SK-N-SH (cell line): ENCODE measurements at regions not wholly inside any gene's neighbourhood (a gene's known extent, or its start where the extent isn't known, plus 50 kb on each side); places are given as distances from the start of the nearest gene placed in this dataset.
A peak's percentile ranks its signal among the peaks of the same experiment; 100 is the strongest.

Experiments
- CTCF ChIA-PET: fragments of 300-600, 350-600 bp; formaldehyde crosslinking; extraction: SDS; loops from one replicate; lab custom pipeline; 2021; lab: Yijun Ruan, JAX
- POLR2A ChIA-PET: fragments of 350-600 bp; sonication (Branson Sonifier 250); formaldehyde crosslinking; extraction: SDS; loops from one replicate; lab custom pipeline; 2020; ENCODE audit warnings: antibody characterized with exemption, inconsistent platforms; lab: Yijun Ruan, JAX
- DNase-seq: peaks from one replicate; pipeline ENCODE4 v3.0.0; 2012
- H2AFZ ChIP-seq: fragments of 200-600 bp; sonication (generic); 2 replicates; pipeline ENCODE4 v1.8.1; 2016; ENCODE audit warnings: antibody characterized with exemption, mild to moderate bottlenecking, low read depth
- H3F3A ChIP-seq: fragments of 200-600 bp; sonication (generic); replicated peaks from 2 replicates; pipeline ENCODE3; 2016; ENCODE audit warnings: antibody characterized with exemption, mild to moderate bottlenecking; ENCODE audit not compliant: insufficient read depth
- H3K27ac ChIP-seq, 2 experiments: fragments of 200-500 bp in 1 of 2; fragments of 200-600 bp in 1 of 2; sonication (Bioruptor generic) in 1 of 2; sonication (generic), shearing (Covaris generic) in 1 of 2; 2 replicates each; pipeline versions ENCODE4 v1.5.1 to v1.6.1; 2014 to 2016; ENCODE audit warnings: low read depth in 2 of 2, inconsistent platforms in 1 of 2, low read length in 1 of 2, mild to moderate bottlenecking in 1 of 2, mixed read lengths in 1 of 2
- H3K27me3 ChIP-seq: fragments of 200-600 bp; sonication (generic), shearing (Covaris generic); 2 replicates; pipeline ENCODE4 v1.6.1; 2016; ENCODE audit warnings: mixed run types; ENCODE audit not compliant: insufficient read depth
- H3K36me3 ChIP-seq, 2 experiments: fragments of 200-500 bp in 1 of 2; fragments of 200-600 bp in 1 of 2; sonication (Bioruptor generic) in 1 of 2; sonication (generic) in 1 of 2; replicated peaks in 1 of 2; 2 replicates each; pipeline versions ENCODE3 to v1.5.1; 2014 to 2016; ENCODE audit warnings: low read length in 1 of 2, mild to moderate bottlenecking in 1 of 2; ENCODE audit not compliant: insufficient read depth in 2 of 2, control insufficient read depth in 1 of 2
- H3K4me1 ChIP-seq, 2 experiments: fragments of 200-500 bp in 1 of 2; fragments of 200-600 bp in 1 of 2; sonication (Bioruptor generic) in 1 of 2; sonication (generic), shearing (Covaris generic) in 1 of 2; 2 replicates each; pipeline versions ENCODE4 v1.5.1 to v1.6.1; 2014 to 2016; ENCODE audit warnings: low read depth in 1 of 2, low read length in 1 of 2, mixed run types in 1 of 2; ENCODE audit not compliant: insufficient read depth in 2 of 2, control insufficient read depth in 1 of 2
- H3K4me2 ChIP-seq: fragments of 200-600 bp; sonication (generic), shearing (Covaris generic); 2 replicates; pipeline ENCODE4 v1.6.1; 2017; ENCODE audit warnings: mixed run types
- H3K4me3 ChIP-seq, 2 experiments: fragments of 200-500 bp in 1 of 2; fragments of 200-600 bp in 1 of 2; sonication (Bioruptor generic) in 1 of 2; sonication (generic), shearing (Covaris generic) in 1 of 2; 2 replicates each; pipeline versions ENCODE4 v1.5.1 to v1.8.1; 2014 to 2016; ENCODE audit warnings: low read depth in 2 of 2, inconsistent platforms in 1 of 2, low read length in 1 of 2, mild to moderate bottlenecking in 1 of 2, mixed read lengths in 1 of 2, moderate library complexity in 1 of 2
- H3K79me2 ChIP-seq: fragments of 200-600 bp; sonication (generic); 2 replicates; pipeline ENCODE4 v1.8.1; 2017; ENCODE audit warnings: mild to moderate bottlenecking; ENCODE audit not compliant: insufficient read depth
- H3K9ac ChIP-seq: fragments of 200-600 bp; sonication (generic); 2 replicates; pipeline ENCODE4 v1.6.1; 2017; ENCODE audit warnings: mixed run types
- H3K9me2 ChIP-seq: fragments of 200-600 bp; sonication (generic); 2 replicates; pipeline ENCODE4 v1.6.1; 2017; ENCODE audit warnings: mixed run types
- H3K9me3 ChIP-seq: fragments of 200-600 bp; sonication (generic); 2 replicates; pipeline ENCODE4 v1.6.1; 2017; ENCODE audit warnings: mixed run types, mild to moderate bottlenecking, moderate library complexity
- H4K20me1 ChIP-seq: fragments of 200-600 bp; sonication (generic); 2 replicates; pipeline ENCODE4 v1.6.1; 2017; ENCODE audit warnings: mild to moderate bottlenecking, mixed run types; ENCODE audit not compliant: insufficient read depth
- ELF1 ChIP-seq: IDR thresholded peaks from 2 replicates; pipeline ENCODE4 v1.4.0; 2012
- FOXJ3 ChIP-seq: sonication (generic); formaldehyde crosslinking; IDR thresholded peaks from 2 replicates; pipeline ENCODE4 v1.5.1; 2020; ENCODE audit warnings: mild to moderate bottlenecking, missing genetic modification reagents
- GABPA ChIP-seq: IDR thresholded peaks from 2 replicates; pipeline ENCODE4 v1.4.0; 2012; ENCODE audit warnings: low read depth, mild to moderate bottlenecking
- GATA2 ChIP-seq: sonication (generic); formaldehyde crosslinking; IDR thresholded peaks from 2 replicates; pipeline ENCODE4 v1.5.0; 2020; ENCODE audit warnings: mild to moderate bottlenecking, missing genetic modification reagents
- MAX ChIP-seq: IDR thresholded peaks from 2 replicates; pipeline ENCODE4 v1.4.0; 2012; ENCODE audit warnings: low read depth
- MEF2A ChIP-seq: IDR thresholded peaks from 2 replicates; pipeline ENCODE4 v1.4.0; 2012; ENCODE audit warnings: low read depth, borderline replicate concordance
- NFIC ChIP-seq: IDR thresholded peaks from 2 replicates; pipeline ENCODE4 v1.4.0; 2012; ENCODE audit warnings: borderline replicate concordance
- NRF1 ChIP-seq: IDR thresholded peaks from 2 replicates; pipeline ENCODE4 v1.6.1; 2012; ENCODE audit warnings: low read depth, mild to moderate bottlenecking, low read length
- PBX3 ChIP-seq: IDR thresholded peaks from 2 replicates; pipeline ENCODE4; 2012
- POLR2AphosphoS5 ChIP-seq: IDR thresholded peaks from 2 replicates; pipeline ENCODE4 v1.6.1; 2012; ENCODE audit warnings: low read depth, low read length
- RAD21 ChIP-seq: IDR thresholded peaks from 2 replicates; pipeline ENCODE4 v1.6.1; 2012; ENCODE audit warnings: mild to moderate bottlenecking, low read length
- RCOR1 ChIP-seq: fragments of 150-350 bp; IDR thresholded peaks from 2 replicates; pipeline ENCODE4 v1.6.1; 2017; ENCODE audit warnings: antibody characterized with exemption, low read length
- RFX5 ChIP-seq: IDR thresholded peaks from 2 replicates; pipeline ENCODE4 v1.6.1; 2012; ENCODE audit warnings: mild to moderate bottlenecking, improper control_type of control experiment, low read length
- RXRA ChIP-seq: IDR thresholded peaks from 2 replicates; pipeline ENCODE4 v1.4.0; 2012; ENCODE audit warnings: low read depth, mild to moderate bottlenecking, borderline replicate concordance
- SIN3A ChIP-seq: IDR thresholded peaks from 2 replicates; pipeline ENCODE4 v1.6.1; 2012; ENCODE audit warnings: low read depth, mild to moderate bottlenecking, low read length, moderate library complexity, borderline replicate concordance
- SMC3 ChIP-seq: IDR thresholded peaks from 2 replicates; pipeline ENCODE4 v1.6.1; 2012; ENCODE audit warnings: low read depth, low read length, improper control_type of control experiment
- TAF1 ChIP-seq: IDR thresholded peaks from 2 replicates; pipeline ENCODE4 v1.6.1; 2012; ENCODE audit warnings: low read depth, mild to moderate bottlenecking, low read length, moderate library complexity, borderline replicate concordance
- TCF12 ChIP-seq: IDR thresholded peaks from 2 replicates; pipeline ENCODE4 v1.4.0; 2012
- YY1 ChIP-seq: IDR thresholded peaks from 2 replicates; pipeline ENCODE4 v1.4.0; 2012; ENCODE audit warnings: low read depth, mild to moderate bottlenecking
- WGBS: methylation state at CpG from one replicate; pipeline ENCODE4 v1.1.6; 2017; ENCODE audit warnings: low lambda C conversion rate; 5-methylcytosine and 5-hydroxymethylcytosine counted together

DNA sequence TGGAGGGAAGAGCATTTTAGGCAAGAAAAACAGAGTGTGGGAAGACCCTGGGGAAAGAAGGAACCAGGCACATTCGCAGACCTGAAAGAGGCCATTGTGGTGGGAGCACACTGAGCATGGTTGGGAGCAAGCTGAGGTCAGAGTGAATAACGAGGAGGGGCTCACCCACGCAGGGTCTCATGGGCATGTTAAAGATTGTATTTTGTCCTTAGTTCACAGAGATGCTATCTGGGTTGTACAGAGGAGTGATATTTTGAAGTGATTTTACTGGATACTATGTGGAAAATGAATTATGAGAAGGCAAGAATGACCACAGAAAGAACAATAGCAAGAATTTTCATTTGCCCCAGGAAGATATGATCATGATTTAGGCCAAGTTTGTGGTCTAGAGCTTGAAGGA is 578.3 kb upstream of the NR5A2 start:
- 0 out of 2 replicates have a peak, but pooled peaks have one; percentile 24 for TF ChIP-seq TCF12
- TF ChIP-seq PBX3: peak; percentile 39; the same call in 1 of the 2 replicates
- no peak for TF ChIP-seq SIN3A
- no peak overlapping the region for H2AFZ ChIP-seq
- no peaks in the 10 kb centered on the region; a peak in 1 of 4 replicates for H3K4me1 ChIP-seq
- no peaks in the 10 kb centered on the region for H3K27me3 ChIP-seq
- ChIA-PET POLR2A (no interaction called here), CTCF (no interaction called here)
- no peaks in the 10 kb centered on the region for H3K36me3 ChIP-seq
- DNase-seq: no peak
- WGBS: 54% methylated on average over 3 of the region's 3 CpGs
- H3K9me3 ChIP-seq: no peaks in the 10 kb centered on the region
- H3K27ac ChIP-seq: peak overlapping the region in 1 of 2 experiments; percentile 54; a peak in 1 of 4 replicates
- no peak overlapping the region for H3K4me3 ChIP-seq
- H3K9me2 ChIP-seq: no peaks in the 10 kb centered on the region
- H3F3A ChIP-seq: no peaks in the 10 kb centered on the region
- H4K20me1 ChIP-seq: no peaks in the 10 kb centered on the region
- H3K79me2 ChIP-seq: no peaks in the 10 kb centered on the region
- no peak overlapping the region for H3K9ac ChIP-seq
- H3K4me2 ChIP-seq: no peak overlapping the region

DNA sequence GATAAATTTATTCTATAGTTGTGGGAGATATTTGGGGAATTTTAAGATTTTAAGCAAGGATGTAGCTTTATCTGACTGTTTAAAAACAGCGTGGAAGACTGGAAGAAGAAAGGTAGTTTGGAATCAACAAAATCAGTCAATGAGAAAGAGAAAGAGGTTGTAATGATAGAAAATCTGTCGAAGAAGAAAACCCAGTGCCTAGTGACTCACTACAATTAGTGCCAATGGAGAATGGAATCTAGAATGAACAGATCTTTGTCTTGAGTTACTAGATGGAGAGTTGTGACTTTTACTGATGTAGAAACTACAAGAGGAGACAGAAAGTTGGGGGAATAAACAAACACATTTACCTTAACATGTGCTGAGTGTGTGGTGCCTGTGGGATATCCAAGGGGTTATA is 577.8 kb upstream of the NR5A2 start:
- ChIA-PET POLR2A (no interaction called here), CTCF (interaction anchor here (1.1 kb wide), 1 partner anchor 13 kb away, joined by 3 read pairs; no protein-coding TSS in a partner anchor)
- no peaks in the 10 kb centered on the region for H3K9me2 ChIP-seq
- no peaks in the 10 kb centered on the region for H3K9me3 ChIP-seq
- H3K27ac ChIP-seq: peak overlapping the region in 1 of 2 experiments; percentile 54; a peak in 1 of 4 replicates
- TF ChIP-seq ELF1: no peak
- no peak for TF ChIP-seq POLR2AphosphoS5
- TF ChIP-seq YY1: no peak
- TF ChIP-seq GABPA: no peak
- no peak for TF ChIP-seq SIN3A
- TF ChIP-seq MAX: no peak
- no peak for TF ChIP-seq RXRA
- no peak for TF ChIP-seq RCOR1
- TF ChIP-seq TCF12: no peak
- TF ChIP-seq MEF2A: no peak
- TF ChIP-seq NRF1: no peak
- H3K4me3 ChIP-seq: no peak overlapping the region
- H3K4me1 ChIP-seq: no peaks in the 10 kb centered on the region; a peak in 1 of 4 replicates
- no peaks in the 10 kb centered on the region for H3K36me3 ChIP-seq
- H3K79me2 ChIP-seq: no peaks in the 10 kb centered on the region
- no peaks in the 10 kb centered on the region for H3F3A ChIP-seq
- DNase-seq: no peak
- no peak overlapping the region for H3K4me2 ChIP-seq
- no peak overlapping the region for H2AFZ ChIP-seq
- 14% methylated on average over 2 of the region's 2 CpGs for WGBS
- no peak overlapping the region for H3K9ac ChIP-seq
- no peaks in the 10 kb centered on the region for H3K27me3 ChIP-seq
- H4K20me1 ChIP-seq: no peaks in the 10 kb centered on the region

- H3F3A ChIP-seq: no peaks in the 10 kb centered on the region
- no peaks in the 10 kb centered on the region; a peak in 1 of 4 replicates for H3K4me1 ChIP-seq
- H3K4me2 ChIP-seq: no peak overlapping the region
- POLR2A ChIA-PET: no interaction called here
- DNase-seq: no peak
- H4K20me1 ChIP-seq: no peaks in the 10 kb centered on the region
- TF ChIP-seq GABPA (no peak), MEF2A (no peak), TAF1 (no peak), SMC3 (no peak), NFIC (no peak), FOXJ3 (CRISPR knock-in tag) (no peak), RAD21 (no peak), RFX5 (no peak), NRF1 (no peak), GATA2 (no peak), RXRA (no peak), RCOR1 (no peak)
- H3K9ac ChIP-seq: no peak overlapping the region
- no peak overlapping the region for H3K27ac ChIP-seq
- H3K27me3 ChIP-seq: no peaks in the 10 kb centered on the region
- no peaks in the 10 kb centered on the region for H3K36me3 ChIP-seq
- no peaks in the 10 kb centered on the region for H3K9me2 ChIP-seq
- 51% methylated on average over 2 of the region's 2 CpGs for WGBS
- H3K9me3 ChIP-seq: no peaks in the 10 kb centered on the region
- no peak overlapping the region for H2AFZ ChIP-seq
- H3K4me3 ChIP-seq: no peak overlapping the region
- no peaks in the 10 kb centered on the region for H3K79me2 ChIP-seq
- CTCF ChIA-PET: interaction anchor here (0.7 kb wide), 1 partner anchor 11 kb away, joined by 4 read pairs; no protein-coding TSS in a partner anchor
These were observed 574.9 kb upstream of the NR5A2 start for GRCh38 chr1:199452627-199453026.
